Left hindlimb (tissue), 1 donor: ENCODE measurements at regions not wholly inside any gene's neighbourhood (a gene's known extent, or its start where the extent isn't known, plus 50 kb on each side); places are given as distances from the start of the nearest gene placed in this dataset.

Source experiments
- DNase-seq: peaks from one replicate; pipeline ENCODE4 v3.0.0-alpha.2; 2018

DNA sequence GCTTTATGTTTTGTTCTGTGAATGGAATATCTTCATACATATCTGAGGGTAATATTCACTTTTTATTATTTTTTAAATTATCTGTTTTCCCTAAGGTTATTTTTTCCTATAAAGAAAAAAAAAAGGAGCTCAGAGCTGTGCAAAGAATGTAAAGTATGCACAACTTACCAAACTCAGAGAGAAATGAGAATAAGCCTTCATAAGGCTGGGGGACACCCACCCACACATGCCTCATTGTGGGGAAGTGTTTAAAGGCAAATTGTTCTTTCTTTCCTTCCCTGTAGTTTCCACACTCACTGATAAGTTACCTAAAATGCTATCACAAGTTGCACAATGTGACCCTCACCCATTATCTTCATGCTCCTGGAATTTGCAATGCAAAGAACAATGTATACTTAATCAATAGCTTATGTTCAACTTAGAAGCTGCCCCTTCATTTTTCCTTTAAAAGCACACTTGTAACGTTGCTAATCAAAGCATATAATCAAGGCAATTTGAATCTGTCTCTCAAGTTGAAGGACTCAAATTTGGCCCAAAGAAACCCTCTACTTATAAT is 108.1 kb downstream of the GNAT3 start:
- DNase-seq = no peak

DNA sequence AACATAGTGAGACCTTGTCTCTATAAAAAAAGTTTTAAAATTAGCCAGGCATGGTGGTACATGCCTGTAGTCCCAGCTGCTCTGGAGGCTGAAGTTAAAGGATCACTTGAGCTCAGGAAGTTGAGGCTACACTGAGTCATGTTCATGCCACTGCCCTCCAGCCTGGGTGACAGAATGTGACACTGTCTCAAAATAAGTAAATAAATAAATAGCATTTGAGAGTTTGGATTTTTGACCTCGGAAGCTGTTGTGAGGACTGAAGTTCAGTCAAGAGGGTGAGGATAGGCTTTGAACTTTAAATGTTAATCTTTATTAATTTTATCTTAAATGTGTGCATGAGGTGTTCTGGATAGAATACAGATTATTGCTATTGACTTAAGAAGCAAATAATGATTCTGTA is 110.2 kb downstream of the GNAT3 start:
- no peak for DNase-seq

DNA sequence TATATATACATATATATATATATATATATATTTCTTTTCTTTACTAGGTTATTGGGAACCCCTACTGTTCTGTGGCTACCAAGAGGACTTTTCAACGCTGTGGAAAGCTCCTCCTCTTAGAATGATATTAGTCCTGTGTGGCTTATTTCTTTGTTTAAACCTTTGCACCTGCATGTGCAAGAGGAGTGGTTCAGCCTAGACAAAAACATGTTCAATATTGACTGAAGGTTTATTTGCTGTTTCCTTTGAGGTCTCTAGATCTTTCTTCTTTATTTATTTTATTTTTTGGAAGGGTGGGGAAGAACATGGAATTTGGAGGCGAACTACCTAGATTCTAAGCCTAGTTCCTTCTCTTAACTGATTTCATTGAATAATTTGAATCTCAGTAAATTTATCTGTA is 118.1 kb downstream of the GNAT3 start:
- no peak for DNase-seq

- no peak for DNase-seq
Measured at GRCh38 chr7:80392229-80393169, 119.4 kb downstream of the GNAT3 start.

- no peak for DNase-seq
Measured at GRCh38 chr7:80387634-80388193, 124.2 kb downstream of the GNAT3 start.

GRCh38 chr7:80386686-80387085 is 125.2 kb downstream of the GNAT3 start:
- DNase-seq = no peak

GRCh38 chr7:80385508-80385907 is 126.4 kb downstream of the GNAT3 start:
- no peak for DNase-seq

- no peak for DNase-seq
Measured at GRCh38 chr7:80380957-80381356, 130.9 kb downstream of the GNAT3 start.

GRCh38 chr7:80379034-80379982 is 132.6 kb downstream of the GNAT3 start:
- DNase-seq = no peak

DNA sequence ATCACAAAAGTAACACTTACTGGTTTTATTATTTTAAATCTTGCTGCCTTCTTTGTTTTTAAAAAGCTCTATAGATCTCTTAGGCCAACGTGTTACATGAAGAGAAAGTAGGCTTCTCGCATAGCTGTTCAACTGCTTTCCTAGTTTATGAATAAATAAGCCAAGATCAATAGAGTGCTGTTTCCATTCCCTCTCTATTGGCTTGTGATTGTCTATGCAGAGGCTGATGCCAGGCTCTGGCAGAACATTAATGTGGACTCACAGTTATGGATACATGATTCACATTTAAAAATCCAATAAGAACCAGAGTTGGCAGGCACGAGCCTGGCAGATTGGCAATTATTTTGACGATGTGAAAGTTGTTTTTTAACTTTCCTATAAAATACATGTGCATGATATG is 137.5 kb downstream of the GNAT3 start:
- DNase-seq = no peak

GRCh38 chr7:80373429-80374032 is 138.3 kb downstream of the GNAT3 start:
- DNase-seq = no peak

DNA sequence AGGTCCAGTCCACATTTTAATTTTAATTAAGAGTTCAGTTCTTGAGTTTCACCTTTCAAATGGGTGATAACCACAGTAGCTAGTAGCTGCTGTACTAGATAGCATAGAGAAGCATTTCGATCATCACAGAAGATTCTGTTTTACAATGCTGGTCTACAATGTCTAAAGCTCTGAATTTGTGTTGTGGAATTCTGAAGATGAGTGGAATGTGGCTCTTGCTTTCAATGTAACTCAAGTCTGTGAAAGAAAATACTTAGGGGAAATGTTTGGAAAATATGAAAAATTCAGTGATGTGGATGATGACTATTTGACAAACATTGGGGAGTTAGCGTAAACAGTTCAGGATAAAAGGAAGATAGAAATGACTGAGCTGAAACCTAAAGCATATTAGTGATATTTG is 139.4 kb downstream of the GNAT3 start:
- no peak for DNase-seq

DNA sequence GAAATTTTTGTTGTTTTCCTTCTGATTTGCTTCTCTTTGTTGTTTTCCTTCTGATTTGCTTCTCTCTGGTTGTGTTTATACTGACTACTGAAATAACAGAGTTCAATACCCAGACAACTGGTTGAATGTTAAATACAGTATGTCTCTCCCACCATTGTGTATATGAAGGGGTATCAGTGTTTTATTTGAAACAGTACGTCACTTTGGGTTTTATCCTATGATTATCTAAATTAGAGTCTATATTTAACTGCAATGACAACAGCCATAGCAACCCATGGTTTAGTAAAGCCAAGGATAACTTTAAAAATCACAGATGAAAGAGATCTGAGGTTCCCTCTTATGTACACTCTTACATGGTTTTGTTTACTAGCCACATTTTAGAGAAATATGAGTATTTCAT is 141.3 kb downstream of the GNAT3 start:
- DNase-seq = no peak

- no peak for DNase-seq
Measured at GRCh38 chr7:80369321-80369720, 142.5 kb downstream of the GNAT3 start.

- no peak for DNase-seq
Measured at GRCh38 chr7:80362677-80363076, 149.2 kb downstream of the GNAT3 start.

GRCh38 chr7:80362010-80362618 is 149.8 kb downstream of the GNAT3 start:
- DNase-seq = no peak

DNA sequence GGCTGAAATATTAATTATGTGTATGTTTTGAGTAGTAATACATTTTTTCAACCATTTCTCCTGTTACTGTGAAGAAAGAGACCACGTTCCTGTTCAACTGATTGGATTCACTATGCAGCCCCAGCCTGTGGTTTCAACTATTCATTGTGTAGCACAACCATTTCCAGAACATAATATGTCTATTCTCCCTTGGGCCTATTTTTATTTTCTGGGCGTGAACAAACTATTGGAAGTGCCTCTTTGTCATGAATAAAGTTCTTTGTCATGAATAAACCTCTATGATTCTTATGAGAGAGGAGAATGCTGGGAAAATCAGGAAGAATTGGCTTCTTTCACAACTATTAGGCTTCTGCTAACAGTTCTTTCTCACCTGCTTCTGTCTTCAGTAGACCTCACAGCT is 152.4 kb downstream of the GNAT3 start:
- no peak for DNase-seq

DNA sequence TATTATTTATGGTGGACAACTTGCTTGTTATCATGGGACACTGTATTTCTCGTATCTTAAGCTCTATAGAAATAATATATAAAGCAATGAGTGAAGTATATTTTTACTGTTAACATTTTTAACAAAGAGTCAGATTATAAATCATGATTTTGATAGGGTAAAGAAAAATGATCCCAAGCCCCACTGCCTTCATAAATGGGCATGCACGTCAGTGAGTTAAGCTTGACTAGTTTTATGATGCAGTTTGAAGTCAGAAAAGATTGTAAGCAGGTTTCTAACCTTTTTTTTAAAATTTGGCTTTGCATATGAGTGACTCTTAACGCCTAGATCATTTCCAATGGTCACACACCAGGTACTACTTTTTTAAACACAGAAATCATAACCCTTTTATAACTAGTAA is 152.8 kb downstream of the GNAT3 start:
- no peak for DNase-seq

GRCh38 chr7:80357530-80357929 is 154.3 kb downstream of the GNAT3 start:
- DNase-seq = no peak

- no peak for DNase-seq
Measured at GRCh38 chr7:80350430-80350829, 161.4 kb downstream of the GNAT3 start.

- DNase-seq = no peak
Measured at GRCh38 chr7:80348223-80348622, 163.6 kb downstream of the GNAT3 start.

DNA sequence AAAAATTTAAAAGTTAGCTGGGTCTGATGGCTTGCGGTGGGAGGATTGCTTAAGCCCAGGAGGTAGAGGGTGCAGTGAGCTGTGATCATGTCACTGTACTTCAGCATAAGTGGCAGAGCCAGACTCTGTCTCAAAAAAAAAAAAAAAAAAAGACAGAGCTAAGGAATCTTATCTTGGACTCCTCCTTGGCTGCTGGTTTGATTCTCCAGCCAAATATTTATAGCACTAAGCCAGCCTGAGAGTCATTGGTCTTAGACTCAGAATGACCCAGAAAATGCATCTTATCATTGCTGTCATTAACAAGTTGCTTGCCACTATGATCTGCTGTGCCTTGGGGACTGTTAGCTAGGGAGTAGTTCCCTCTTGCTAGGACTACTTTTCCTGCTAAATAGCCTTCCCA is 164.7 kb downstream of the GNAT3 start:
- no peak for DNase-seq
